Smooth muscle cell (in vitro differentiated cells): ENCODE measurements at regions not wholly inside any gene's neighbourhood (a gene's known extent, or its start where the extent isn't known, plus 50 kb on each side); places are given as distances from the start of the nearest gene placed in this dataset.

Experiments used
- DNase-seq: peaks from one replicate; lab custom pipeline; 2025; ENCODE audit not compliant: unreplicated experiment; lab: John Stamatoyannopoulos, UW
- H2AFZ ChIP-seq: fragments of 200-600 bp; sonication (generic); 2 replicates; pipeline ENCODE4 v1.6.0; 2016; ENCODE audit warnings: antibody characterized with exemption, low read depth, mild to moderate bottlenecking
- H3F3A ChIP-seq: fragments of 200-600 bp; sonication (generic); 2 replicates; pipeline ENCODE4 v1.6.0; 2017; ENCODE audit warnings: antibody characterized with exemption, low read depth
- H3K27ac ChIP-seq: fragments of 200-600 bp; sonication (generic); 2 replicates; pipeline ENCODE4 v1.5.1; 2016; ENCODE audit warnings: low read depth, mild to moderate bottlenecking
- H3K27me3 ChIP-seq: fragments of 200-600 bp; sonication (generic); 2 replicates; pipeline ENCODE4 v1.6.1; 2016; ENCODE audit warnings: low read depth, mild to moderate bottlenecking
- H3K36me3 ChIP-seq: fragments of 200-600 bp; sonication (generic); 2 replicates; pipeline ENCODE4 v1.5.1; 2016; ENCODE audit warnings: low read depth
- H3K4me1 ChIP-seq: fragments of 200-600 bp; sonication (generic); 2 replicates; pipeline ENCODE4 v1.5.1; 2016; ENCODE audit warnings: low read depth
- H3K4me2 ChIP-seq: fragments of 200-600 bp; sonication (generic); 2 replicates; pipeline ENCODE4 v1.6.0; 2016; ENCODE audit warnings: mild to moderate bottlenecking
- H3K4me3 ChIP-seq: fragments of 200-600 bp; sonication (generic); 2 replicates; pipeline ENCODE4 v1.5.1; 2016; ENCODE audit warnings: mild to moderate bottlenecking
- H3K79me2 ChIP-seq: fragments of 200-600 bp; sonication (generic); 2 replicates; pipeline ENCODE4 v1.6.0; 2016; ENCODE audit warnings: low read depth, mild to moderate bottlenecking
- H3K9ac ChIP-seq: fragments of 200-600 bp; sonication (generic); 2 replicates; pipeline ENCODE4 v1.6.0; 2016; ENCODE audit warnings: low read depth
- H3K9me3 ChIP-seq: fragments of 200-600 bp; sonication (generic); replicated peaks from 2 replicates; pipeline ENCODE4 v1.5.1; 2016; ENCODE audit warnings: low read depth
- H4K20me1 ChIP-seq: fragments of 200-600 bp; sonication (generic); 2 replicates; pipeline ENCODE4 v1.6.0; 2016; ENCODE audit warnings: low read depth
- CTCF ChIP-seq: fragments of 200-600 bp; sonication (generic); IDR thresholded peaks from 2 replicates; pipeline ENCODE4 v1.5.1; 2017; ENCODE audit warnings: borderline replicate concordance, mild to moderate bottlenecking, antibody characterized with exemption; ENCODE audit not compliant: insufficient read depth, poor library complexity, severe bottlenecking
- WGBS: methylation state at CpG from one replicate; pipeline ENCODE4 v1.1.7; 2016; ENCODE audit warnings: low lambda C conversion rate; 5-methylcytosine and 5-hydroxymethylcytosine counted together

- DNase-seq = no peak
- H3K9ac ChIP-seq = no peak overlapping the region
- no peaks in the 10 kb centered on the region for H3K36me3 ChIP-seq
- no peaks in the 10 kb centered on the region for H4K20me1 ChIP-seq
- H2AFZ ChIP-seq = no peak overlapping the region
- TF ChIP-seq CTCF = no peak
- no peaks in the 10 kb centered on the region for H3K79me2 ChIP-seq
- no peaks in the 10 kb centered on the region for H3F3A ChIP-seq
- H3K4me3 ChIP-seq = no peak overlapping the region
- WGBS = 94% methylated on average over 6 of the region's 6 CpGs
- H3K4me1 ChIP-seq = no peaks in the 10 kb centered on the region
- H3K4me2 ChIP-seq = no peak overlapping the region
- no peak overlapping the region for H3K27ac ChIP-seq
- no peaks in the 10 kb centered on the region for H3K9me3 ChIP-seq
- H3K27me3 ChIP-seq = no peaks in the 10 kb centered on the region
Measured at GRCh38 chr13:22311734-22312404, 641.0 kb downstream of the FGF9 start.

GRCh38 chr13:22312405-22312803, 641.5 kb downstream of the FGF9 start:
- Histone ChIP-seq H3K4me3 (no peak overlapping the region), H3K36me3 (no peaks in the 10 kb centered on the region), H3K79me2 (no peaks in the 10 kb centered on the region), H3K27me3 (no peaks in the 10 kb centered on the region), H2AFZ (peak overlapping the region; percentile 43), H3K9ac (no peak overlapping the region), H4K20me1 (no peaks in the 10 kb centered on the region), H3K9me3 (no peaks in the 10 kb centered on the region), H3F3A (no peaks in the 10 kb centered on the region), H3K27ac (no peak overlapping the region), H3K4me1 (no peaks in the 10 kb centered on the region), H3K4me2 (no peak overlapping the region)
- 69% methylated on average over 2 of the region's 2 CpGs for WGBS
- no peak for DNase-seq
- TF ChIP-seq CTCF = no peak

GRCh38 chr13:22316494-22317025, 645.7 kb downstream of the FGF9 start:
- peaks cover 11% of the 10 kb centered on the region for H3K4me1 ChIP-seq
- no peak for DNase-seq
- no peak overlapping the region for H3K9ac ChIP-seq
- H4K20me1 ChIP-seq = no peaks in the 10 kb centered on the region
- H3K79me2 ChIP-seq = no peaks in the 10 kb centered on the region
- no peak for TF ChIP-seq CTCF
- no peaks in the 10 kb centered on the region for H3K27me3 ChIP-seq
- no peaks in the 10 kb centered on the region for H3F3A ChIP-seq
- H3K36me3 ChIP-seq = no peaks in the 10 kb centered on the region
- H3K4me2 ChIP-seq = no peak overlapping the region
- no peaks in the 10 kb centered on the region for H3K9me3 ChIP-seq
- H2AFZ ChIP-seq = no peak overlapping the region
- WGBS = 92% methylated on average over 8 of the region's 8 CpGs
- no peak overlapping the region for H3K4me3 ChIP-seq
- no peak overlapping the region for H3K27ac ChIP-seq

GRCh38 chr13:22320991-22321390, 650.1 kb downstream of the FGF9 start:
- Histone ChIP-seq H3K27me3 (no peaks in the 10 kb centered on the region), H3K36me3 (no peaks in the 10 kb centered on the region), H3K4me2 (no peak overlapping the region), H3K9ac (no peak overlapping the region), H3K9me3 (no peaks in the 10 kb centered on the region), H3K27ac (no peak overlapping the region), H3F3A (no peaks in the 10 kb centered on the region), H3K4me3 (no peak overlapping the region), H2AFZ (no peak overlapping the region), H3K79me2 (no peaks in the 10 kb centered on the region), H3K4me1 (peaks cover 11% of the 10 kb centered on the region), H4K20me1 (no peaks in the 10 kb centered on the region)
- WGBS = 57% methylated on average over 3 of the region's 3 CpGs
- TF ChIP-seq CTCF = no peak
- DNase-seq = no peak
